ENCODE measurements at regions not wholly inside any gene's neighbourhood (a gene's known extent, or its start where the extent isn't known, plus 50 kb on each side); places are given as distances from the start of the nearest gene placed in this dataset.

DNA sequence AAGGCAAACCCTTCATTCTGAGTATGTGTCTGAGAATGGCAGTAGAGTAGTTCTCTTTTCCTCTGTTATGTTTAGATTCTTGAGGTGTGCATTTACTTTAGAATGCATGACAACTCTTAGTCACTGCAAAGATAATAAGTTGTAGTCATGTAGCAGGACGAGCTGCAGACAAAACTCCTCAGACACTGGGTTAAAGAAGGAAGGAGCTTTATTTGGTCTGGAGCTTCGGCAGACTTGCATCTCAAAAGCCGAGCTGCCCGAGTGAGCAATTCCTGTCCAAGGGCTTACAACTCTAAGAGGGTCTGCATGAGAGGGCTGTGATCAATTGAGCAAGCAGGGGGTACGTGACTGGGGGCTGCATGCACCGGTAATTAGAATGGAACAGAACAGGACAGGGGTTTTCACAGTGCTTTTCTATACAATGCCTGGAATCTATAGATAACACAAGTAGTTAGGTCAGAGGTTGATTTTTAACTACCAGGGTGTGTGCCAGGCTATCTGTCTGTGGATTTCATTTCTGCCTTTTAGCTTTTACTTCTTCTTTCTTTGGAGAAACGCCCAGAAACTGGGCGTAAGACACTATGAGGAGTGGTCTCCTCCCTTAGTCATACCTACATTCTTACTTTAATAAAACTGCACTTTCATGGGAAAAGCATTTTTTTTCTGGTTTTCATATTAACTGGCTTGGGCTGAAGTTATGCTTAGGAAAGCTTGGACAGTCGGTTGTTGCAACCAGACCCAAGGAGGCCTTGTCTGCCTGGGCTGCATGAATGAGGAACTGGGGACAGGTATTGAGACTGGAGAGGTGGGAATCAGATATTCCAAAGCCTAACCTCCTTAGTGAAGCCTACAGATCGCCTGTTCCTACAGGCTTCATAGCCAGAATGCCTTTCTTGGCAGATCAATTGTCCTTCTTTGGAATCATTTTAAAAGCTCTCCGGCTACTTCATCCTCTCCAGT, 115.1 kb downstream of the RHOU start:
- TF ChIP-seq YY1 (IDR thresholded peaks at IDR 0.05; ENCODE audit: insufficient read depth, insufficient read length), result no peak
- TF ChIP-seq ZNF274 (IDR thresholded peaks at IDR 0.05; ENCODE audit: low read depth, low read length), result no peak
- TF ChIP-seq SUZ12 (IDR thresholded peaks at IDR 0.05; ENCODE audit: extremely low read depth, insufficient read depth, insufficient read length), result no peak

Measured in NT2/D1 (cell line).